Liver (tissue), 8 donors: ENCODE measurements at regions not wholly inside any gene's neighbourhood (a gene's known extent, or its start where the extent isn't known, plus 50 kb on each side); places are given as distances from the start of the nearest gene placed in this dataset.

Experiments used
- DNase-seq: peaks from one replicate; pipeline ENCODE4 v3.0.0-alpha.2; 2017; ENCODE audit warnings: low spot score
- H3K27ac ChIP-seq, 2 donors: one replicate each; pipeline ENCODE4 v1.7.0; 2013; ENCODE audit warnings: inconsistent platforms in 2 of 2, low read length in 2 of 2, control low read depth in 1 of 2, low read depth in 1 of 2, mild to moderate bottlenecking in 1 of 2
- H3K27me3 ChIP-seq, 4 donors: one replicate each; pipeline versions ENCODE4 v1.6.1 to v1.7.0; 2013; ENCODE audit warnings: low read length in 3 of 4, inconsistent platforms in 1 of 4, mild to moderate bottlenecking in 1 of 4, moderate library complexity in 1 of 4; ENCODE audit not compliant: control insufficient read depth in 4 of 4, insufficient read depth in 4 of 4
- H3K36me3 ChIP-seq, 4 donors: one replicate each; pipeline versions ENCODE4 v1.6.1 to v1.7.0; 2013; ENCODE audit warnings: low read length in 3 of 4, mild to moderate bottlenecking in 3 of 4, low read depth in 1 of 4, moderate library complexity in 1 of 4; ENCODE audit not compliant: control insufficient read depth in 4 of 4, insufficient read depth in 3 of 4
- H3K4me1 ChIP-seq, 4 donors: one replicate each; pipeline versions ENCODE4 v1.6.1 to v1.7.0; 2013; ENCODE audit warnings: low read length in 3 of 4, mild to moderate bottlenecking in 3 of 4, moderate library complexity in 1 of 4; ENCODE audit not compliant: control insufficient read depth in 4 of 4, insufficient read depth in 4 of 4
- H3K4me3 ChIP-seq, 3 donors: one replicate each; pipeline versions ENCODE4 v1.6.1 to v1.7.0; 2013; ENCODE audit warnings: low read length in 3 of 3, control low read depth in 1 of 3, low read depth in 1 of 3, mild to moderate bottlenecking in 1 of 3
- H3K9ac ChIP-seq, 2 donors: one replicate each; pipeline ENCODE4 v1.7.0; 2013; ENCODE audit warnings: low read length in 2 of 2, mild to moderate bottlenecking in 2 of 2, moderate library complexity in 2 of 2, control low read depth in 1 of 2, low read depth in 1 of 2
- H3K9me3 ChIP-seq, 4 donors: one replicate each; pipeline versions ENCODE4 v1.6.1 to v1.7.0; 2013; ENCODE audit warnings: low read length in 3 of 4; ENCODE audit not compliant: control insufficient read depth in 4 of 4
- ATF3 ChIP-seq: IDR thresholded peaks from 2 replicates; pipeline ENCODE4 v1.6.1; 2016; ENCODE audit warnings: antibody characterized with exemption
- CTCF ChIP-seq: fragments of 150-350 bp; IDR thresholded peaks from 2 replicates; pipeline ENCODE4 v1.5.1; 2017; ENCODE audit warnings: improper control_type of control experiment, low read depth, low read length; ENCODE audit not compliant: missing input control
- EGR1 ChIP-seq, 2 donors: IDR thresholded peaks; 2 replicates each; pipeline ENCODE4 v1.6.1; 2016 to 2018; ENCODE audit warnings: antibody characterized with exemption in 2 of 2, low read depth in 2 of 2
- FOXA1 ChIP-seq: IDR thresholded peaks from 2 replicates; pipeline ENCODE4 v1.6.1; 2016; ENCODE audit warnings: antibody characterized with exemption
- FOXA2 ChIP-seq: IDR thresholded peaks from 2 replicates; pipeline ENCODE4 v1.6.1; 2016; ENCODE audit warnings: antibody characterized with exemption
- GABPA ChIP-seq, 2 donors: IDR thresholded peaks in 1 of 2; conservative IDR thresholded peaks in 1 of 2; 2 replicates each; pipeline ENCODE4 v1.6.1; 2016; ENCODE audit warnings: antibody characterized with exemption in 2 of 2, mild to moderate bottlenecking in 1 of 2, moderate library complexity in 1 of 2
- HNF4A ChIP-seq, 2 donors: conservative IDR thresholded peaks; 2 replicates each; pipeline ENCODE4 v1.6.1; 2016; ENCODE audit warnings: antibody characterized with exemption in 2 of 2, mild to moderate bottlenecking in 2 of 2
- HNF4G ChIP-seq: IDR thresholded peaks from 2 replicates; pipeline ENCODE4 v1.6.1; 2016; ENCODE audit warnings: antibody characterized with exemption
- JUND ChIP-seq, 2 donors: IDR thresholded peaks; 2 replicates each; pipeline ENCODE4 v1.6.1; 2016; ENCODE audit warnings: antibody characterized with exemption in 2 of 2
- MAX ChIP-seq: IDR thresholded peaks from 2 replicates; pipeline ENCODE4 v1.6.1; 2016; ENCODE audit warnings: antibody characterized with exemption
- NR2F2 ChIP-seq: IDR thresholded peaks from 2 replicates; pipeline ENCODE4 v1.6.1; 2016; ENCODE audit warnings: antibody characterized with exemption
- RAD21 ChIP-seq, 2 donors: IDR thresholded peaks; 2 replicates each; pipeline ENCODE4 v1.6.1; 2016; ENCODE audit warnings: antibody characterized with exemption in 2 of 2, mild to moderate bottlenecking in 2 of 2
- REST ChIP-seq: IDR thresholded peaks from 2 replicates; pipeline ENCODE4 v1.6.1; 2016; ENCODE audit warnings: antibody characterized with exemption, mild to moderate bottlenecking
- RXRA ChIP-seq, 2 donors: IDR thresholded peaks; 2 replicates each; pipeline ENCODE4 v1.6.1; 2017 to 2018; ENCODE audit warnings: antibody characterized with exemption in 2 of 2, mild to moderate bottlenecking in 1 of 2
- SP1 ChIP-seq: IDR thresholded peaks from 2 replicates; pipeline ENCODE4 v1.6.1; 2018; ENCODE audit warnings: antibody characterized with exemption, mild to moderate bottlenecking
- TAF1 ChIP-seq: conservative IDR thresholded peaks from 2 replicates; pipeline ENCODE4 v1.6.1; 2016; ENCODE audit warnings: antibody characterized with exemption, mild to moderate bottlenecking
- YY1 ChIP-seq: IDR thresholded peaks from 2 replicates; pipeline ENCODE4 v1.6.1; 2016; ENCODE audit warnings: antibody characterized with exemption, mild to moderate bottlenecking
- ZBTB33 ChIP-seq: IDR thresholded peaks from 2 replicates; pipeline ENCODE4 v1.6.1; 2016; ENCODE audit warnings: antibody characterized with exemption
- WGBS: extraction: QIAGEN DNeasy Blood & Tissue Kit; methylation state at CpG from one replicate; pipeline ENCODE4 v1.1.7; 2013; 5-methylcytosine and 5-hydroxymethylcytosine counted together
- donor health status: healthy.
- donor health status: healthy.
- donor health status: healthy.
- donor health status: healthy.
- donor health status: healthy.

- Histone ChIP-seq H3K9me3 (no peaks in the 10 kb centered on the region), H3K9ac (no peak overlapping the region), H3K4me1 (no peaks in the 10 kb centered on the region), H3K27ac (peak overlapping the region in 1 of 2 donors; percentile 27), H3K36me3 (no peaks in the 10 kb centered on the region), H3K4me3 (no peak overlapping the region), H3K27me3 (peaks cover 0 to 3% (median 0%) of the 10 kb centered on the region in 4 donors)
- no peak for DNase-seq
- TF ChIP-seq FOXA1, result no peak
- TF ChIP-seq CTCF, result no peak
- no peak for TF ChIP-seq HNF4G
- TF ChIP-seq MAX, result no peak
- no peak for TF ChIP-seq YY1
- TF ChIP-seq ATF3, result no peak
- TF ChIP-seq JUND (IDR thresholded peaks at IDR 0.05), result no peak
- no peak for TF ChIP-seq EGR1 (IDR thresholded peaks at IDR 0.05; ENCODE audit: low read depth in 2 of 2)
- no peak for TF ChIP-seq SP1
- TF ChIP-seq REST, result no peak
- TF ChIP-seq FOXA2, result no peak
- no peak for TF ChIP-seq HNF4A (conservative IDR thresholded peaks at IDR 0.05)
- no peak for TF ChIP-seq RAD21 (IDR thresholded peaks at IDR 0.05)
- no peak for TF ChIP-seq GABPA (IDR thresholded peaks at IDR 0.05 in 1 of 2, conservative IDR thresholded peaks at IDR 0.05 in 1 of 2)
- no peak for TF ChIP-seq RXRA (IDR thresholded peaks at IDR 0.05)
- no peak for TF ChIP-seq TAF1
- no peak for TF ChIP-seq ZBTB33
- TF ChIP-seq NR2F2, result no peak
- WGBS, result 53% methylated on average over 9 of the region's 9 CpGs
Observed at GRCh38 chr2:136255648-136256461, 137.9 kb upstream of the CXCR4 start.
